ENCODE measurements at regions not wholly inside any gene's neighbourhood (a gene's known extent, or its start where the extent isn't known, plus 50 kb on each side); places are given as distances from the start of the nearest gene placed in this dataset.

DNA sequence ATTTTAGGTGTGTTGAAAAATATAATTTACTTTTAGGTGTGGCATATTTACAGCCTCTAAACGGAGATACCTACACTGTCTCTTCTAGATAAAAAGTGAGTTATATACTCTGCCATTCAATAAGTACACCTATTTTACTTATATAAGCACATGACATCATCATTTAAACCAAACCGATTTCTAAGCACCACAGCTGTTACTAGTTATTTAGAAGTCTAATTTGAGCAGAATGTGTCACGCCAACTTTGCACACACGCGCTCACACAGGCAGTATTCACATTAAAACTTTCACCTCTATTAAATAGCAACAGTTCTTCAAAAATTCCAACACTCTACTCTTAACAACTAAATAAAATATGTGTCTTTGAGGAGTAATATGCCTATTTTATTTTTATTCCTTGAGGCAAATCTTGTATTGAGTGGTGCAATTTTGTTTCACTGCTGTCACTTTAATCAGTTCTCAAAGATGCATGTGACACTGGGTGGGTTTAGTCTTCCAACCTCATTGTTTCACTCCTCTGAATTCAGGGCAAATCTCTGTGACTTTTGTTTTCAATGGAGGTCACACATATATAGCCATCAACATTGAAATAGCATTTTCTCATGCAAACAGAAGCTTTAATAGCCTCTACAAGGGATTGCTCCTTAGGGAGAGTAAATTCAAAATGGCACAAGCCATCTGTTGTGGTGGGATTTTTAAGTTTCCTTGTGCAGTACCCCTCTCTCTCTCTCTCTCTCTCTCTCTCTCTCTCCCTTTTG is 721.0 kb downstream of the PLCL1 start:
- H3K4me1 ChIP-seq (ENCODE audit: insufficient read depth, low read length, poor library complexity, severe bottlenecking), result no peaks in the 10 kb centered on the region
- POLR2A ChIA-PET (ENCODE audit: low non-redundant PET), result no interaction called here
- H3K36me3 ChIP-seq (ENCODE audit: insufficient read depth, low read length, poor library complexity, severe bottlenecking), result no peaks in the 10 kb centered on the region
- H3K27ac ChIP-seq (ENCODE audit: low read depth, low read length, poor library complexity, severe bottlenecking), result no peak overlapping the region
- TF ChIP-seq EZH2 (IDR thresholded peaks at IDR 0.05; ENCODE audit: borderline replicate concordance, low read depth, low read length, poor library complexity, severe bottlenecking) (no peak), CTCF (conservative IDR thresholded peaks at IDR 0.05; ENCODE audit: low read depth, low read length) (no peak)
- no peaks in the 10 kb centered on the region for H3K9me3 ChIP-seq (ENCODE audit: low read depth, low read length, poor library complexity, severe bottlenecking)
- no peak overlapping the region for H3K4me3 ChIP-seq (ENCODE audit: low read depth, low read length, poor library complexity, severe bottlenecking)
- peaks cover 5% of the 10 kb centered on the region for H3K27me3 ChIP-seq (replicated peaks; ENCODE audit: insufficient read depth, low read depth, low read length, poor library complexity)
- CTCF ChIA-PET, result no interaction called here
- DNase-seq (ENCODE audit: low spot score), result no peak
- no TSS peak for BruUV-seq (replicated peaks)
- intact Hi-C loops (cut with micrococcal nuclease; ENCODE audit: unreplicated experiment), result no loop called here

DNA sequence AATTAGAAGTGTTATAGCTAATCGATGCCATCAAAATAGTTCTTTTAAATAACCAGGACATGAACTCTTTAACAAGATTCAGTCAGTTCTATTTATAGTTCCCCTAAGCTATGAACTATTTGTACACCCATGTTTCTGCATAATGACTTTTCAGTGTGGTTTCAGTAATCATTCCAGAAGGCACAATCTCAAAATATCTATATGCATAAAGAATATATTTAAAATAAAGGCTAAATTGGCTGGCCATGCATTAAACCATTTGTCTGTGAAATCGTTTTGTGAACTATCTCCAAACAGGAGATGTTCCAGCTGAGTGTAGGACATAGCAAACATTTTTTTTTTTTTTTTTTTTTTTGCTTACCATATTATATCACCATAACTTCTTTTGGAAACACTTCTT is 719.3 kb downstream of the PLCL1 start:
- no peaks in the 10 kb centered on the region for H3K9me3 ChIP-seq (ENCODE audit: low read depth, low read length, poor library complexity, severe bottlenecking)
- no peaks in the 10 kb centered on the region for H3K4me1 ChIP-seq (ENCODE audit: insufficient read depth, low read length, poor library complexity, severe bottlenecking)
- no peaks in the 10 kb centered on the region for H3K27me3 ChIP-seq (replicated peaks; ENCODE audit: insufficient read depth, low read depth, low read length, poor library complexity)
- no peak overlapping the region for H3K27ac ChIP-seq (ENCODE audit: low read depth, low read length, poor library complexity, severe bottlenecking)
- DNase-seq (ENCODE audit: low spot score), result no peak
- ChIA-PET POLR2A (ENCODE audit: low non-redundant PET) (no interaction called here), CTCF (no interaction called here)
- H3K4me3 ChIP-seq (ENCODE audit: low read depth, low read length, poor library complexity, severe bottlenecking), result no peak overlapping the region
- TF ChIP-seq EZH2 (IDR thresholded peaks at IDR 0.05; ENCODE audit: borderline replicate concordance, low read depth, low read length, poor library complexity, severe bottlenecking), result no peak
- no peak for TF ChIP-seq CTCF (conservative IDR thresholded peaks at IDR 0.05; ENCODE audit: low read depth, low read length)
- H3K36me3 ChIP-seq (ENCODE audit: insufficient read depth, low read length, poor library complexity, severe bottlenecking), result no peaks in the 10 kb centered on the region
- intact Hi-C loops (cut with micrococcal nuclease; ENCODE audit: unreplicated experiment), result no loop called here
- no TSS peak for BruUV-seq (replicated peaks)

DNA sequence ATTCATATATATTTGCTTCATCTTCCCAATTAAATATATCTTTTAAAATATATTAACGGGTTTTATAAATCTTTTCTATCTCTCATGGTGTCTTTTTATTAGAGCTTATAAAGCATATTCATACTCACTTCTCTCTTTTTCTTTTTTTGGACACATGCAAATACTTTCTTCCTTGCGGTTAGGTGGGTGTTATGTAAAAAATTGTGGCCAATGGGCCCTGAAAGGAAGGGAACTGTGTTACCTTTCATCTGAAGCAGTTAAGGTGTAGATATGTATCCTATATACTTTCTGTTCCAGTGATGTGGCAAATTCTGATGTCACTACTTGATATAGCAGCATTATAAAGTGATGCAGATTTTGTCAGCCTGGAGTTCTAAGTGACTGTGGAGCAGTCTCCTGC is 714.5 kb downstream of the PLCL1 start:
- CTCF ChIA-PET, result no interaction called here
- no peak for DNase-seq (ENCODE audit: low spot score)
- BruUV-seq (replicated peaks), result no TSS peak
- POLR2A ChIA-PET (ENCODE audit: low non-redundant PET), result no interaction called here
- no peaks in the 10 kb centered on the region for H3K27me3 ChIP-seq (replicated peaks; ENCODE audit: insufficient read depth, low read depth, low read length, poor library complexity)
- no peaks in the 10 kb centered on the region for H3K4me1 ChIP-seq (ENCODE audit: insufficient read depth, low read length, poor library complexity, severe bottlenecking)
- no peak for TF ChIP-seq CTCF (conservative IDR thresholded peaks at IDR 0.05; ENCODE audit: low read depth, low read length)
- H3K27ac ChIP-seq (ENCODE audit: low read depth, low read length, poor library complexity, severe bottlenecking), result no peak overlapping the region
- intact Hi-C loops (cut with micrococcal nuclease; ENCODE audit: unreplicated experiment), result no loop called here
- H3K9me3 ChIP-seq (ENCODE audit: low read depth, low read length, poor library complexity, severe bottlenecking), result no peaks in the 10 kb centered on the region
- no peaks in the 10 kb centered on the region for H3K36me3 ChIP-seq (ENCODE audit: insufficient read depth, low read length, poor library complexity, severe bottlenecking)
- no peak overlapping the region for H3K4me3 ChIP-seq (ENCODE audit: low read depth, low read length, poor library complexity, severe bottlenecking)

Data from A673 (cell line).